ENCODE measurements at regions not wholly inside any gene's neighbourhood (a gene's known extent, or its start where the extent isn't known, plus 50 kb on each side); places are given as distances from the start of the nearest gene placed in this dataset.

GRCh38 chr4:129364747-129365452 lies 268.9 kb downstream of the C4orf33 start:
- no peak for FAIRE-seq
- H3K4me2 ChIP-seq (ENCODE audit: insufficient read depth, low read length): no peak overlapping the region
- no peak overlapping the region for H3K9ac ChIP-seq (ENCODE audit: insufficient read depth in 1 of 2, low read depth in 2 of 2, low read length in 2 of 2)
- no TSS peak for BruUV-seq (replicated peaks)
- H3K36me3 ChIP-seq (ENCODE audit: control insufficient read depth, insufficient read depth, low read length): no peaks in the 10 kb centered on the region
- in situ Hi-C loops (cut with MboI): loop anchor here (25.0 kb wide), 1 partner anchor 1322 kb away; no protein-coding TSS in a partner anchor
- no peaks in the 10 kb centered on the region for H3K27me3 ChIP-seq (ENCODE audit: control insufficient read depth in 2 of 2, insufficient read depth in 2 of 2, low read length in 2 of 2)
- no peak for DNase-seq (ENCODE audit: extremely low read depth in 1 of 4, low spot score in 3 of 4)
- intact Hi-C loops (cut with micrococcal nuclease): loop anchor here (10.0 kb wide), 1 partner anchor 280 kb away; no protein-coding TSS in a partner anchor
- ChIA-PET CTCF (ENCODE audit: low intra/inter-chr PET ratio) (no interaction called here), POLR2A (no interaction called here)
- H3K4me3 ChIP-seq: no peak overlapping the region
- no peak overlapping the region for H3K27ac ChIP-seq (ENCODE audit: extremely low read depth, low read depth, low read length)
- 1% methylated on average over 10 of the region's 10 CpGs for WGBS (ENCODE audit: insufficient coverage, low coverage, missing lambda C conversion rate)
- H2AFZ ChIP-seq (ENCODE audit: low read depth, low read length): no peak overlapping the region
- no peaks in the 10 kb centered on the region for H3K9me1 ChIP-seq (ENCODE audit: control insufficient read depth, insufficient read depth, low read length)
- H3K9me3 ChIP-seq (replicated peaks; ENCODE audit: control insufficient read depth, insufficient read depth, low read depth, low read length): no peaks in the 10 kb centered on the region
- no peaks in the 10 kb centered on the region for H4K20me1 ChIP-seq (replicated peaks; ENCODE audit: control insufficient read depth, insufficient read depth, low read length)
- H3K4me1 ChIP-seq (replicated peaks in 1 of 2; ENCODE audit: control insufficient read depth in 2 of 2, insufficient read depth in 2 of 2, low read length in 2 of 2): no peaks in the 10 kb centered on the region
- H3K79me2 ChIP-seq (ENCODE audit: control insufficient read depth, insufficient read depth, low read length): no peaks in the 10 kb centered on the region
- no peak for ATAC-seq
- TF ChIP-seq REST (IDR thresholded peaks at IDR 0.05; ENCODE audit: borderline replicate concordance): no peak
- no peak for TF ChIP-seq REST (CRISPR knock-in tag; IDR thresholded peaks at IDR 0.05; ENCODE audit: low read depth)
- no peak for TF ChIP-seq BHLHE40 (IDR thresholded peaks at IDR 0.05; ENCODE audit: low read length)
- TF ChIP-seq AFF4 (CRISPR knock-in tag; IDR thresholded peaks at IDR 0.05): no peak
- TF ChIP-seq NFYB (IDR thresholded peaks at IDR 0.05; ENCODE audit: extremely low read depth, insufficient read length): no peak
- TF ChIP-seq YY1 (IDR thresholded peaks at IDR 0.05; ENCODE audit: borderline replicate concordance in 1 of 3, control insufficient read depth in 1 of 3, extremely low read depth in 1 of 3, insufficient read depth in 3 of 3, insufficient read length in 1 of 3, insufficient replicate concordance in 2 of 3, low read depth in 1 of 3, low read length in 2 of 3): no peak
- TF ChIP-seq CREB3 (tag; conservative IDR thresholded peaks at IDR 0.05; ENCODE audit: low read depth): no peak
